Stomach smooth muscle (tissue), 2 donors: ENCODE measurements at regions not wholly inside any gene's neighbourhood (a gene's known extent, or its start where the extent isn't known, plus 50 kb on each side); places are given as distances from the start of the nearest gene placed in this dataset.

Source experiments
- H3K27ac ChIP-seq: one replicate; pipeline ENCODE4 v1.7.0; 2013; ENCODE audit warnings: mild to moderate bottlenecking, low read length, inconsistent platforms
- H3K27me3 ChIP-seq, 2 donors: one replicate each; pipeline ENCODE4 v1.7.0; 2013; ENCODE audit warnings: low read length in 2 of 2; ENCODE audit not compliant: insufficient read depth in 2 of 2, control insufficient read depth in 1 of 2
- H3K36me3 ChIP-seq, 2 donors: one replicate each; pipeline ENCODE4 v1.7.0; 2013; ENCODE audit warnings: low read length in 2 of 2; ENCODE audit not compliant: control insufficient read depth in 2 of 2, insufficient read depth in 2 of 2
- H3K4me1 ChIP-seq: one replicate; pipeline ENCODE4 v1.7.0; 2013; ENCODE audit warnings: low read length; ENCODE audit not compliant: control insufficient read depth, insufficient read depth
- H3K4me3 ChIP-seq, 2 donors: one replicate each; pipeline ENCODE4 v1.7.0; 2013; ENCODE audit warnings: low read length in 2 of 2
- H3K9ac ChIP-seq, 2 donors: one replicate each; pipeline ENCODE4 v1.7.0; 2013; ENCODE audit warnings: low read length in 2 of 2, mild to moderate bottlenecking in 1 of 2
- H3K9me3 ChIP-seq, 2 donors: one replicate each; pipeline ENCODE4 v1.7.0; 2013; ENCODE audit warnings: low read length in 2 of 2; ENCODE audit not compliant: control insufficient read depth in 2 of 2
- donor health status: healthy.
- donor health status: Pancreatic carcinoma.

- no peaks in the 10 kb centered on the region for H3K9me3 ChIP-seq
- H3K27ac ChIP-seq = no peak overlapping the region
- no peaks in the 10 kb centered on the region for H3K4me1 ChIP-seq
- no peak overlapping the region for H3K9ac ChIP-seq
- H3K36me3 ChIP-seq = no peaks in the 10 kb centered on the region
- H3K27me3 ChIP-seq = no peaks in the 10 kb centered on the region
- no peak overlapping the region for H3K4me3 ChIP-seq
Observed at GRCh38 chr2:39537150-39537549, 100.1 kb upstream of the MAP4K3 start.

- Histone ChIP-seq H3K27ac (no peak overlapping the region), H3K9ac (no peak overlapping the region), H3K9me3 (no peaks in the 10 kb centered on the region), H3K4me3 (no peak overlapping the region), H3K27me3 (no peaks in the 10 kb centered on the region), H3K4me1 (no peaks in the 10 kb centered on the region), H3K36me3 (no peaks in the 10 kb centered on the region)
Observed at GRCh38 chr2:39538718-39539117, 101.6 kb upstream of the MAP4K3 start.

- H3K9me3 ChIP-seq = no peaks in the 10 kb centered on the region
- H3K4me1 ChIP-seq = no peaks in the 10 kb centered on the region
- H3K36me3 ChIP-seq = no peaks in the 10 kb centered on the region
- no peaks in the 10 kb centered on the region for H3K27me3 ChIP-seq
- no peak overlapping the region for H3K27ac ChIP-seq
- H3K4me3 ChIP-seq = no peak overlapping the region
- no peak overlapping the region for H3K9ac ChIP-seq
Observed at GRCh38 chr2:39540414-39540813, 103.3 kb upstream of the MAP4K3 start.

GRCh38 chr2:39541011-39541930 is 104.2 kb upstream of the MAP4K3 start:
- Histone ChIP-seq H3K4me3 (no peak overlapping the region), H3K4me1 (no peaks in the 10 kb centered on the region), H3K27ac (no peak overlapping the region), H3K27me3 (no peaks in the 10 kb centered on the region), H3K9me3 (no peaks in the 10 kb centered on the region), H3K36me3 (no peaks in the 10 kb centered on the region), H3K9ac (no peak overlapping the region)

- Histone ChIP-seq H3K36me3 (no peaks in the 10 kb centered on the region), H3K27me3 (no peaks in the 10 kb centered on the region), H3K4me3 (no peak overlapping the region), H3K9ac (no peak overlapping the region), H3K9me3 (no peaks in the 10 kb centered on the region), H3K4me1 (no peaks in the 10 kb centered on the region), H3K27ac (no peak overlapping the region)
Observed at GRCh38 chr2:39542523-39542922, 105.4 kb upstream of the MAP4K3 start.

- no peaks in the 10 kb centered on the region for H3K36me3 ChIP-seq
- H3K4me3 ChIP-seq = no peak overlapping the region
- no peaks in the 10 kb centered on the region for H3K27me3 ChIP-seq
- H3K9ac ChIP-seq = no peak overlapping the region
- no peaks in the 10 kb centered on the region for H3K4me1 ChIP-seq
- H3K9me3 ChIP-seq = no peaks in the 10 kb centered on the region
- H3K27ac ChIP-seq = no peak overlapping the region
Observed at GRCh38 chr2:39545957-39546356, 108.9 kb upstream of the MAP4K3 start.

GRCh38 chr2:39546409-39546808 is 109.3 kb upstream of the MAP4K3 start:
- no peaks in the 10 kb centered on the region for H3K27me3 ChIP-seq
- H3K4me1 ChIP-seq = no peaks in the 10 kb centered on the region
- H3K36me3 ChIP-seq = no peaks in the 10 kb centered on the region
- H3K27ac ChIP-seq = no peak overlapping the region
- no peak overlapping the region for H3K9ac ChIP-seq
- H3K9me3 ChIP-seq = no peaks in the 10 kb centered on the region
- H3K4me3 ChIP-seq = no peak overlapping the region

- H3K4me3 ChIP-seq = no peak overlapping the region
- H3K9ac ChIP-seq = no peak overlapping the region
- no peaks in the 10 kb centered on the region for H3K27me3 ChIP-seq
- no peaks in the 10 kb centered on the region for H3K9me3 ChIP-seq
- no peaks in the 10 kb centered on the region for H3K36me3 ChIP-seq
- no peak overlapping the region for H3K27ac ChIP-seq
- no peaks in the 10 kb centered on the region for H3K4me1 ChIP-seq
Observed at GRCh38 chr2:39546937-39547336, 109.9 kb upstream of the MAP4K3 start.

- Histone ChIP-seq H3K27me3 (no peaks in the 10 kb centered on the region), H3K4me3 (no peak overlapping the region), H3K27ac (no peak overlapping the region), H3K4me1 (no peaks in the 10 kb centered on the region), H3K36me3 (no peaks in the 10 kb centered on the region), H3K9me3 (no peaks in the 10 kb centered on the region), H3K9ac (no peak overlapping the region)
Observed at GRCh38 chr2:39547811-39548719, 111.0 kb upstream of the MAP4K3 start.

GRCh38 chr2:39549000-39549399 is 111.9 kb upstream of the MAP4K3 start:
- Histone ChIP-seq H3K27me3 (no peaks in the 10 kb centered on the region), H3K4me3 (no peak overlapping the region), H3K4me1 (no peaks in the 10 kb centered on the region), H3K36me3 (no peaks in the 10 kb centered on the region), H3K9me3 (no peaks in the 10 kb centered on the region), H3K9ac (no peak overlapping the region), H3K27ac (no peak overlapping the region)
